GM12878 (cell line): ENCODE measurements at regions not wholly inside any gene's neighbourhood (a gene's known extent, or its start where the extent isn't known, plus 50 kb on each side); places are given as distances from the start of the nearest gene placed in this dataset.

Experiments used
- CREB1 ChIP-seq: IDR thresholded peaks from 2 replicates; pipeline ENCODE4 v1.6.1; 2012; ENCODE audit warnings: low read depth, mild to moderate bottlenecking, inconsistent platforms
- CTCF ChIP-seq, 3 experiments: IDR thresholded peaks in 2 of 3; conservative IDR thresholded peaks in 1 of 3; 2 replicates each; pipeline ENCODE4 v1.5.1; 2011; ENCODE audit warnings: low read depth in 3 of 3, low read length in 3 of 3, mild to moderate bottlenecking in 3 of 3, control low read depth in 2 of 3, moderate library complexity in 2 of 3, inconsistent platforms in 1 of 3, mixed read lengths in 1 of 3; ENCODE audit not compliant: control insufficient read depth in 2 of 3, insufficient read depth in 1 of 3; ENCODE audit errors: extremely low read depth in 1 of 3
- DPF2 ChIP-seq: fragments of 450-650 bp; IDR thresholded peaks from 2 replicates; pipeline ENCODE4 v1.6.1; 2017; ENCODE audit warnings: mild to moderate bottlenecking
- ELK1 ChIP-seq: IDR thresholded peaks from 2 replicates; pipeline ENCODE4 v1.6.1; 2012; ENCODE audit warnings: low read depth, low read length, improper control_type of control experiment
- HDAC6 ChIP-seq: fragments of 200-600 bp; sonication (generic); IDR thresholded peaks from one replicate; pipeline ENCODE4 v1.8.0; 2017; ENCODE audit warnings: antibody characterized with exemption; ENCODE audit not compliant: unreplicated experiment
- PRDM15 ChIP-seq: fragments of 450-650 bp; formaldehyde crosslinking; IDR thresholded peaks from 2 replicates; pipeline ENCODE4 v1.4.0; 2020; ENCODE audit warnings: mild to moderate bottlenecking, moderate library complexity
- YY1 ChIP-seq: IDR thresholded peaks from 2 replicates; pipeline ENCODE4 v1.6.1; 2011; ENCODE audit warnings: low read depth, mild to moderate bottlenecking, low read length
- TF ChIP-seq, protein P1 (sequence below): fragments of 450-650 bp; IDR thresholded peaks from 2 replicates; pipeline ENCODE4 v1.6.1; 2017; ENCODE audit warnings: mild to moderate bottlenecking, moderate library complexity

DNA sequence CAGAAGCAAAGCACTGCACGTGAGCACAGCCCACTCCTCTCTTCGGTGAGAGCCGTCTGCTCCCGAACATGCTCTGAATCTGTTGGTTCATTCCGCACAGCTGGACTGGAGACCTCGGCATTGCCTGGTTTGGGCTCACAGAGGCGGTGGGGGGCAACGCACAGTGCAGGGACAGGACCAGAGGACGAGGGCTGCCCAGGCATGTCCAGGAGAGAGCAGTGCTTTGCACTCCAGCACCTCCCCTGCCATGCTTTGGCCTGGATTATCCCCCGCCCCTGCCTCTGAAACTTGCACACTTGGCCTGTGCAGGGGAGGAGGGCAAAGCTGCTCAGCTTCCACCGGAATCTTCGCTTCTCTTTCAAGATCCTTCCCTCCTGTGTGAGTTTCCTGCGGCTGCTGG is 536.5 kb downstream of the BRD1 start:
- TF ChIP-seq, protein P1, sequence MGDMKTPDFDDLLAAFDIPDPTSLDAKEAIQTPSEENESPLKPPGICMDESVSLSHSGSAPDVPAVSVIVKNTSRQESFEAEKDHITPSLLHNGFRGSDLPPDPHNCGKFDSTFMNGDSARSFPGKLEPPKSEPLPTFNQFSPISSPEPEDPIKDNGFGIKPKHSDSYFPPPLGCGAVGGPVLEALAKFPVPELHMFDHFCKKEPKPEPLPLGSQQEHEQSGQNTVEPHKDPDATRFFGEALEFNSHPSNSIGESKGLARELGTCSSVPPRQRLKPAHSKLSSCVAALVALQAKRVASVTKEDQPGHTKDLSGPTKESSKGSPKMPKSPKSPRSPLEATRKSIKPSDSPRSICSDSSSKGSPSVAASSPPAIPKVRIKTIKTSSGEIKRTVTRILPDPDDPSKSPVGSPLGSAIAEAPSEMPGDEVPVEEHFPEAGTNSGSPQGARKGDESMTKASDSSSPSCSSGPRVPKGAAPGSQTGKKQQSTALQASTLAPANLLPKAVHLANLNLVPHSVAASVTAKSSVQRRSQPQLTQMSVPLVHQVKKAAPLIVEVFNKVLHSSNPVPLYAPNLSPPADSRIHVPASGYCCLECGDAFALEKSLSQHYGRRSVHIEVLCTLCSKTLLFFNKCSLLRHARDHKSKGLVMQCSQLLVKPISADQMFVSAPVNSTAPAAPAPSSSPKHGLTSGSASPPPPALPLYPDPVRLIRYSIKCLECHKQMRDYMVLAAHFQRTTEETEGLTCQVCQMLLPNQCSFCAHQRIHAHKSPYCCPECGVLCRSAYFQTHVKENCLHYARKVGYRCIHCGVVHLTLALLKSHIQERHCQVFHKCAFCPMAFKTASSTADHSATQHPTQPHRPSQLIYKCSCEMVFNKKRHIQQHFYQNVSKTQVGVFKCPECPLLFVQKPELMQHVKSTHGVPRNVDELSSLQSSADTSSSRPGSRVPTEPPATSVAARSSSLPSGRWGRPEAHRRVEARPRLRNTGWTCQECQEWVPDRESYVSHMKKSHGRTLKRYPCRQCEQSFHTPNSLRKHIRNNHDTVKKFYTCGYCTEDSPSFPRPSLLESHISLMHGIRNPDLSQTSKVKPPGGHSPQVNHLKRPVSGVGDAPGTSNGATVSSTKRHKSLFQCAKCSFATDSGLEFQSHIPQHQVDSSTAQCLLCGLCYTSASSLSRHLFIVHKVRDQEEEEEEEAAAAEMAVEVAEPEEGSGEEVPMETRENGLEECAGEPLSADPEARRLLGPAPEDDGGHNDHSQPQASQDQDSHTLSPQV: no peak
- no peak for TF ChIP-seq HDAC6
- TF ChIP-seq ELK1: no peak
- TF ChIP-seq CREB1: no peak
- no peak for TF ChIP-seq PRDM15 (CRISPR knock-in tag)
- no peak for TF ChIP-seq DPF2
- TF ChIP-seq CTCF (IDR thresholded peaks at IDR 0.05 in 2 of 3, conservative IDR thresholded peaks at IDR 0.05 in 1 of 3; ENCODE audit: control insufficient read depth in 2 of 3, extremely low read depth in 1 of 3, insufficient read depth in 1 of 3, low read depth in 3 of 3, low read length in 3 of 3): no peak
- no peak for TF ChIP-seq YY1
